ENCODE measurements at regions not wholly inside any gene's neighbourhood (a gene's known extent, or its start where the extent isn't known, plus 50 kb on each side); places are given as distances from the start of the nearest gene placed in this dataset.
A peak's percentile ranks its signal among the peaks of the same experiment; 100 is the strongest.
"Not testable (repeated sequence)": the region's sequence is repeated elsewhere in the genome, so short reads cannot be mapped to it uniquely, and the experiment has no call there.

DNA sequence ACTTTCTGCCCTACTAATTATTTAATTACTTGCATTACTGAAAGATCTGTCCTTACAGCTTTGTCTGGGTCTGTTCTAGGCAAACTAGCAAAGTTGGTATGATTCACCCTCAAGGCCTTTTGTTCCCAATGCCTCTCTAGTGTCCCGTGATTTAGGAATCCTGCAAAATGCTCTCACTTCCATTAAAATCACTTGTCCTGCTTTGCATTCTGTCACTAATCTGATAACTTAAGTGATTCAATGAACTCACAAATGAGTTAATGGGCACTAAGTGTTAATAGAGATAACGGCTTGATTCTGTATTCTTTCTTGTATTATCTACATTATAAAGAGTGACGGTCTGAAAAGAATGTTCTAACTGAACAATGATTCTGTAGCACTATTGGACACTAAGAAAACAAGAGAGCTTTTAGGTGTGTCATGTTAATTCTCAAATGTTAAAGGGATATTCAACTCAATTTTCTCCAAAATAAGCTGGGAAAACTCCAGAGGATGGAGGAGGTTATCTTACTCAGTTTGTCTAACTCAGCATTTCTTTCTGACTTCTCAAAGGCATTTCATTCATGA lies 697.3 kb downstream of the CETN3 start:
- DNase-seq: no peak

DNA sequence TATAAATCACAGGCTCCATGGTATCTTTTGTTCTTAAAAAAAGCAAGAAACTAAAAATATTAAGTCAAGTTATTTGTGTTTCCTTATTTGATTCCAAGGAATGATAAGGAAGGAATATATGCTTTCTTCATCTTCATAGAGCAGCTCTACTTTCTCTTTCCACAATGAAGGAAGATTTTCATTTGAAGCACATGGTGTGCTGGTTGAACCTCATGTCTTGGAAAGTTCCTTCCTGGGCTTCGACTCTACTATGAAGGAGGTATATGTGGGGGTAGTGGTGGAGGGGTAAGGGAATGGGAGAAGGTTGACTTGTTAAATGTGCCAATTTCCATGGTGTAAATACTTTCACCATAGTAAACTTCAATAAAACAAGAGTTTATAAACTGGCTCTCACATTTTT lies 698.0 kb downstream of the CETN3 start:
- DNase-seq: no peak

DNA sequence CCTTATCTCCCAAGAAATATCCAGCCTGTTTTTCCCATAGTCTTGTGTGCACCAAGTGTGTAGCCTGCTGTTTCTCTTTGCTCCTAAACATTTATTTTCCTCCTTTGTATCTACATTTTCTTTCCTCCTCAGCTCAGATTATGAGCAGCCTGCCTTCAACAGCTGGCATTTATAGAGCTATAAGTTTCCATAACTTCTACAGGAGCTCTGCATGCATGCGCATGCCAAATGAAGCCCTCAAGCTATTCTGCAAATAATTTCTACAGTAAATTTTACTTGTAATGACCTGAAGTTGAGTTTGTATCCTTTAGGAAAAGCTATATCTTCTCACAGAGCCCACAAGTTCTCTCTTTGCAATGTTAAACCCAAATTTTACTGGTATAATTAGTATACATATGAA lies 699.5 kb downstream of the CETN3 start:
- no peak for DNase-seq

DNA sequence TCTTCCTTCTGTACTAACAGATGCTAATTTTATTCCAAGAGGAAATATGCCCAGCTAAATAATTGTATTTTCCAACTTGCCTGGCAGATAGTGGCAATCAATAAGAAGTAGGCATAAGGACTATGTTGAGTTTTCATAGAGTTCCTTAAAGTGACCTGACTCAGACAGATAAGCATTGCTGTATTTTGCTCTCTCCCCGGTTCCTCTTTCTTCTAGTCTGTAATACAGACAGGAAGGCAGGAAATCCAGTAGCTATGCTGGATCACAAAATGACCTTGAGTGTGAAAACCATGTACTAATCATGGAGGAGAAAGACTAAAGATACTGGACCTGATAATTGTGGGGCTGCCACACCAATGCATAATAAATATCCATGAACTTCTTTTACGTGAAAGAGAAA lies 701.7 kb downstream of the CETN3 start:
- DNase-seq: peak; percentile 29 to 50 (median 33)

DNA sequence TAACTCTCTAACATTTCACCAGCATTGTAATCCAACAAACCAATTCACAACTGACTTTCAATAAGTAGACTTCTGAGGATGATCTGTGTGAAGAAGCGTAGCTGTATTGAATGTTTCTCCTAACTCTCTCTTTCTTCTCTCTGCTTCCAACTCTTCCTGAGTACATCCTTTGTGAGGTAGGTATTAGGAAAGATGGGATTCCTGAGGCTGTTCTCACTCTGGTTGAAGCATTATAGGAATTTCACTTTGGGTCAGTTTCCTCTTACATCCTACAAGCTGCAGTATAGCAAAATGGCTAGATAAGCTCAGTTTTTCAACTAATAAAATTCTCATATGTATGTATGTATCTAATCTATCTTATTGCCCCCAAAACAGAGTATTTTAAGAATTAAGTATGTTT lies 702.8 kb downstream of the CETN3 start:
- no peak for DNase-seq

DNA sequence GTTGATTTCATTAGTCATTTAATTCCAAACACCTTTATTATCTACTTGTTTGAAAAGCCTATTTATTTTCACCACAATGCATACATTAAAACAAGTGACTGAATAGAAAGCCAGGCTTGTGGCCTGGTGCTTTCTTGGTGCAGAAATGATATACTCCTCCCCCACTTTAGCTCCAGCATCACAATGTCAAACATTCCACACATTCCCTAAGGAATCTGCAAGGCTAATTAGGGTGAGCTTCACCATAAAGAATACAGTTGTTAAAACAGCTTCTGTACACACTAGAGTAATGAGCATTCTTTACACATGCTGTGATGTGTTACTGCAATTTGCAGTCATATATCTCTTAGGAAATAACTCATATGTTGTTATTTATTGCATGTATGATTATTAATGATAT lies 705.7 kb downstream of the CETN3 start:
- no peak for DNase-seq

DNA sequence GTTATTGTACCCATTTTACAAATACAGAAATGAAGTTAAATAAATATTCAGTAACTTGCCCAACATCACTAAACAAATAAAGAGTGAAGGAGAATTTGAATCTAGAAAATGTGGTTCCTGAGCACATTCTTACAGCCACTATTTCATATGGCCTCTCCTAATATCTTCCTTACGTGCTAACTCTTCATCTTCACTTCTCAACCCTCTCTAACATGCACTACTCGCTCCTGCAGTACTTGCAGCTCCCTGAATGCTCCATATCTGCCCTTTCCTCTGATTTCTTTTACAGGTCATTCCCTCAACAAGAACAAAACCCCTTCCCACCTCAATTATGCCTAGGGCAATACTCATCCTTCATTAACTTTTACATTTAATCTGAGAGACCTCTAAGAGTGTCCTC lies 711.5 kb downstream of the CETN3 start:
- DNase-seq: no peak

DNA sequence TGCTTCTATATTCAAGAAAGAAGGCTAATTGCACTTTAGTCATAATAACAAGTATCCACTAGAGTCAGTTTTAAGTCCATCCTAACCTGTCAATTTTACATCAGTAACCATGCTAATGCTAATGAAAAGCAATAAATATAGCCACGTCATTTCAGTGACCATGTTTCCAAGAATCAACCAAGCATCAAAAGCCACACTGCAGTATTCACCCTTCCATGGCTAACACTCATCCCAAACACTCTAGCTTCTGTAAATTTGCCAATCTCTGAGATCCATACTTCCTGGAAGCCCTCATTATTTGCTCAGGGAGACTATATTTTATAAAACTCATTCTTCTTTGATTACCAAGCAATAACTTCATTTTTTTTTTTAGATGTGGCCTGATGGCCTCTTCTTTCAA lies 712.0 kb downstream of the CETN3 start:
- no peak for DNase-seq

DNA sequence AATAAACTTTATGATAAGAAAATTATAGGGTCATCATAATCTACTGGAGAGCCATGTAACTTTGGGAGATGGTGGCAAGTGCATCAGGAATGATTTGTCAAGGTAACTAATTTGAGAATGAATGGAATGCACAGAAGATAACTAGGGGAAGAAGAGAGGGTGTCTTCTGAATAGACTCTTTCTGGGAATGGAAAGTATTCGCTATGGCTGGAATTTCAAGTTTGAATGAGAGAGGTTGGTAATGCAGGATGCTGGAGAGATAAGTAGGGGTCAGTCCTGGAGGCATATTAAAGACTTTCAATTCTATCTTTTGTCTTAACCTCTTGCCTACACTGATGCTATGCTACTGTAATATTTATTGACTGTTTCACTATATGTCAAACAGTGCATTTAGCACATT lies 714.2 kb downstream of the CETN3 start:
- DNase-seq: no peak

DNA sequence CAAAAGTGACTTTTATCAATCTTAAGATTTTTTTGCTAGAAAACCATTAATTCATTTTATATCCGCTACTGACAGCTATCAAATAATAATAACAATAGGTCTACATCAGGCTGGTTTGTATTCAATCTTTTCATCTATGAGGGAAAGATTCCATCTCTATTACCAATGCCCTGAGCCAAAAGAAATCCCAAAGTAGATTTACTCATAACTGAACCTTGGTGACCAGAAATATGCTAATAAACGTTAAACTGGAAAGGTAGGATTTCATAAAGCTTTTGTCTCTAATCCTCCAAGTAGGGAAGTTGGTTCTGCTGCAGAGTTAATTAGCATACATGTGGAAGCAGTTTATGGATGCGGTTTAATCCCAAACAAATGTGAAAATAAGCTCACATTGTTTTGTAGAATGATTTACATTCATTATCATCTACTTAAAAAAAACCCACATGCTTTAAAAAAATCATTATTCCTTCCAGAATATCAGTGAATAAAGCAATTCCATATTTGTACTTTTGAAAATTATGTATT lies 715.5 kb downstream of the CETN3 start:
- no peak for DNase-seq

DNA sequence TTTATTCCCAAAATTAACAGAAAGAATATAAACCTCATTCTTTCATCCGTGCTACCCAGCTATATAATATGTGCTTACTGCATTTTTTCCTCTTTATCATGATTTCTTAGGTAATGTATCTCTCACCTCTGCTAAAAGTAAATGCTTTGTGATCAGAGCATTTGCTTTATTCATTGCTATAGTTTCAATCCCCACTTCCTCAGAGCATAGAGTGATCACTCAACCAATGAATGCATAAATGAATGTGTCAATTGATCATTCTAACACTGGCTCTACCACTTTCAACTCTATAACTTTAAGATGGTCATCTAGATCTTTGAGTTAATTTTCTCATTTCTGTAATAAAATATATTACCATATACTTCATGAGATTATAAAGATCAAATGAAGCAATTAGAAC lies 719.2 kb downstream of the CETN3 start:
- no peak for DNase-seq

DNA sequence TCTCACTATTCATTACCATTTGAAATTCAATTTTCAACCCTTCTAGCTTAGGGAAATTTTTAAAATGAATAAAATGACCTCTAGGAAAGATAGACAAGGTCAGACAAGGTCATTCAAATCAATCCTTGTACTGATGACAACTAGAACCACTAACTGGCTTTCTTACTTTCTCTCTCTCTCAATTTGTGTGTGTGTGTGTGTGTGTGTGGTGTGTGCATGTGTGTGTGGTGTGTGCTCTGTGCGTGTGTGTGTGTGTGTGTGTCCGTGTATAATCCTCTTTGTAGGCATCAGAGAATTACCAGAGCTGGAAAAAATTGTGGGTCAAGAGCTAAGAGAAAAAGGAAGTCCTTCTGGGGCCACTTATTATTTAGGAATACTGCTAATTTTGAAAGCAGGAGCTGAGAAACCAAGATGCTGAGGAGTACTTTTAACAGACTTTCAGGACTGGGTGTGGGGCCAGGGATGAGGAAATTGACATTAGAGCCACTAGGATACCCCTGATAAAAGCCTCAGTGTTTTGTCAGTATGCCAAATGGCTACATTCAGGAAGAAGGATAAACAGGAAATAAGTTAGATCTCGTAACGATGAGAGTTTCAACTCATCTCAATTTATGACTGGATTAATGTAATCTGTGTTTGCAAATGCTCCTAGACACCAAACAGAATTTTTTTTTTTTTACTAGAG lies 723.3 kb downstream of the CETN3 start:
- DNase-seq: peak in 1 of 3 donors; percentile 4

DNA sequence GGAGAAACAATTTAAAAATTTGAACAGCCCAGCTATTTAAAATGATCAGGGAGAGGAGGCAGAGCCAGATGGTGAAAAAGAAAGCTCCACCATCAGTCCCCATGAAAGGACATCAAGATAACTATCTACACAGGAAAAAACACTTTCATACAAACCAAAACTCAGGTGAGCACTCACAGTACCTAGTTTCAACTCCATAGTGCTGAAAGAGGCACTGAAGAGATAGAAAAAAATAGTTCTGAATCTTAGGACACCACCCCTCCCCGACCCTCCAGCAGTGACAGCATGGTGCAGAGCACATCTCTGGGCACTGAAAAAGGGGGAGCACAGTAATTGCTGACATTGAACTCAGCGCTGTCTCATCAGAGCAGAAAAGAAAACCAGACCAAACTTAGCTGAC lies 732.9 kb downstream of the CETN3 start:
- no peak for DNase-seq

DNA sequence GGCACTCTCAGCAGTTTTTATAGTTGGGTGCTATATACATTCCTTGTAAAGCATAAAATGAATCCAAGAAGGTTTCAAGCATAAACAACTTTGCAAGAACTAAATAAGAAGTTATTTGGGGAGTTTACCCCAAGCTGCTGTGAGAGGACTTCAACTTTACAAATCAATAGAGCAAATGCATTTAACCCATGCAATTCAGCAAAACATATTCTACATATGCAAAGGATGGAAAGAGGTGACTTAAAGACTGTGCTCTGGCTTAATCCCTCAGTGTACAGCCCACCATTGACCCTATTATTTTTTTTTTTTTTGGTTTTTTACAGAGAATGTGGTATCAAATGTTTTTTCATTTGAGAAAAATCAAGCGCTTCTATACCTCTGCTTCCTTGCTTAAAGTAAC lies 736.5 kb downstream of the CETN3 start:
- DNase-seq: no peak

DNA sequence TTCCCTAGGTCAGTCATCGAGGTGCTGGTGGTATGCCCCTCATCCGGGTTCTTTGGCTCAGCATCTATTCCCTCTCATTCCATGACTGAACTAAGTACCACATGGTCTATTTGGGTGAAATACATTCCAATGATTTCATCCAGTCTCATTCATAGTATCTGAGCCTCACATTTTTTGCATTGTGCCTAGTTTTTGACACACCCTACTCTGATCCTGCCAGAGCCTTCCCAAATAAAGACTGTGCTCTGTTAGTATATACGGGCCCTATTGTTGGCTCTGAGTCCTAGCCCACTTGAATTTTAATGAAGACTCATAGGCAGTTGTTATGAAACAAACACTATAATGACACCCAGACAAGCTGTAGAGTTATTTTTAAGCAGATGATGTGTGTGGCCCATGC lies 740.7 kb downstream of the CETN3 start:
- no peak for DNase-seq

DNA sequence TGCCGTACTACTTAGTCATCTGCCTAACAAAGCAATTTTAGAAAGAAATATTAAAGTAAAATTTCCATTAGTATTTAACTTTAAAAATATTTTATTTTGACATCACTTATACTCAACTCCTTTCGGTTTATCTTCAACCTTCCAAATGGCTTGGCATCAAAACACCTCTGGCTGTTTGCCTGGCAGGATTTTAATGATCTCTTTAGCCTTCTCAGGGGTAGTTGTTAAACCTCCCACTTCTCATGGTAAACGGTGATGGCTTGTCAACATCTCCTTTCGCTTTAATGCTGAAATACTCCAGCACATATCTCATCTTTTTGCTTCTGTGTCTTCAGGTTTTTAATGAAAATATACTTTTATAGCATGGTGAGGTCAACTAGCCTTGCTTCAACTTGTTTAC lies 747.1 kb downstream of the CETN3 start:
- DNase-seq: no peak

DNA sequence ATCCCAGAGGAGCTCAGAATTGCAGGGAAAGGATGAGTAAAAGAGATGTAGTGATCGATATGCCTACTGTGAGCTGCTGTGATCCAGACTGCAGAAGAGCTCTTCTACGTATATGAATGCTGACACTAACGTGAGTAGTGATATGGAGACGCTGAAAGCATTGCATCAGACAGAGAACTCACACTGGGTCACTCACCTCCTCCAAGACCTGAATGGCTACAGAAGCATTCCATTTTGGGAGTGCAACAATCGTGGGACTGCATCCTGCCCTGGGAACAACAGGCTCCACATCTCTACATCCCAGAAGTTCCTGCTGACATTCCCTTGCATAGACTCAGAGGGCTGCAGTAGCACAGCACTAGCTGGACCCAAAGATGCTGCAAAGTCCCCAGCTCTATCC lies 755.9 kb upstream of the MEF2C start:
- no peak for DNase-seq

DNA sequence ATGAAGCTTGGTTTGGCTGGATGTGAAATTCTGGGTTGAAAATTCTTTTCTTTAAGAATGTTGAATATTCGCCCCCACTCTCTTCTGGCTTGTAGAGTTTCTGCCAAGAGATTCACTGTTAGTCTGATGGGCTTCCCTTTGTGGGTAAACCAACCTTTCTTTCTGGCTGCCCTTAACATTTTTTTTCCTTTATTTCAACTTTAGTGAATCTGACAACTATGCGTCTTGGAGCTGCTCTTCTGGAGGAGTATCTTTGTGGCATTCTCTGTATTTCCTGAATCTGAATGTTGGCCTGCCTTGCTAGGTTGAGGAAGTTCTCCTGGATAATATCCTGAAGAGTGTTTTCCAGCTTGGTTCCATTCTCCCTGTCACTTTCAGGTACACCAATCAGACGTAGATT lies 751.2 kb upstream of the MEF2C start:
- DNase-seq: not testable (repeated sequence)

DNA sequence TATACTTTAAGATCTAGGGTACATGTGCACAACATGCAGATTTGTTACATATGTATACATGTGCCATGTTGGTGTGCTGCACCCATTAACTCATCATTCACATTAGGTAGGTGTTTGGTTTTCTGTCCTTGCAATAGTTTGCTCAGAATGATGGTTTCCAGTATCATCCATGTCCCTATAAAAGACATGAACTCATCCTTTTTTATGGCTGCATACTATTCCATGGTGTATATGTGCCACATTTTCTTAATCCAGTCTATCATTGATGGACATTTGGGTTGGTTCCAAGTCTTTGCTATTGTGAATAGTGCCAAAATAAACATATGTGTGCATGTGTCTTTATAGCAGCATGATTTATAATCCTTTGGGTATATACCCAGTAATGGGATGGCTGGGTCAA lies 747.1 kb upstream of the MEF2C start:
- not testable (repeated sequence) for DNase-seq

DNA sequence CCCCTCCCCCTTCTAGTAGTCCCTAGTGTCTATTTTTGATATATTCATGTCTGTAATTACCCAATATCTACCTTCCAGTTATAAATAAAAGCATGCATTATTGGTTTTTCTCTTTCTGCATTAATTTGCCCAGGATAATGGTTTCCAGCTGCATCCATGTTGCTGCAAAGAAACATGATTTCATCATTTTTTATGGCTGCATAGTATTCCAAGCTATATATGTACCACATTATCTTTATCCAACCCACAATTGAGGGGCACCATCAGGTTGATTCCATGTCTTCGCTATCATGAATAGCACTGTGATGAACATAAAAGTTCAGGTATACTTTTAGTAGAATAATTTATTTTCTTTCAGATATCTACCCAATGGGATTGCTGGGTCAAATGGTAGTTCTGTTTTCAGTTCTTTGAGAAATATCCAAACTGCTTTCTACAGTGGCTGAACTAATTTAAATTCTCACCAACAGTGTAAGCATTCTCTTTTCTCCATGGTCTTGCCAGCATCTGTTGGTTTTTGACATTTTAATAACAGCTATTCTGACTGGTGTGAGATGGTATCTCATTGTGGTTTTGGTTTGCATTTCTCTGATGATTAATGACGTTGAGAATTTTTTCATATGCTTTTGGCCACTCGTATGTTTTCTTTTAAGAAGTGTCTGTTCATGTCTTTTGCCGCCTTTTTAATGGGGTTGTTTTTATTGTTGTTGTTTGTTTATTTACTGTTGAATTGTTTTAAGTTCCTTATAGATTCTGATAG lies 746.1 kb upstream of the MEF2C start:
- no peak for DNase-seq

DNA sequence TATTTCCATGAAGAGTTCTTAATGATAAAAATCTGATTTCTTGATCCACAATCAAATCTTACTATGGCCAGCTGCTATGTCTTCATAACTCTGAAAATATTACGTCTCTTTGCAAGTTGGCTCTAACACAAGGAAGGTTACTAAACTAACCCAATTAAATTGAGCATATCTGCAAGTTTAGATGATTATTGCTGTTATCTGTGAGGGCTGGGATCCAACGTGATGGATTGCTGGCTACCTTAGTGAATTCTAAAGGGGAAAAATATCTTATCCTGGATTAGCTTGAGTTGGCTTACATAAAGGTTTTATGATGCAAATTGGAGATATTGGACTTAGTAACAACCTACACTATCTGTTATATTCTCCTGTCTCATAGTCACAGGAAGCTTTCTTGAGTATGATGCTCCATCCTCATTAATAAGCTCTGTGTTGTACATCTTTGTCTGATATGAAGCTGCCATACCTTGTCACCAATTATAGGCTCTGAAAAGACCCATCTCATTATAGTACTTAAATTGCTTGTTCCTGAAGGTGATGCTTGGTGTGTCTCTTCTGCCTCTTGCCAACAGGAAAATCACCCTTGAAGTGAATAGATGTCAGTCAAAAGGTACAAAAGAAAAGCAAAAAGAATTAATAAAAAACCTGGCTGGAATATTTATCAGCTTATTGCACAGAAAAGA lies 733.0 kb upstream of the MEF2C start:
- no peak for DNase-seq

DNA sequence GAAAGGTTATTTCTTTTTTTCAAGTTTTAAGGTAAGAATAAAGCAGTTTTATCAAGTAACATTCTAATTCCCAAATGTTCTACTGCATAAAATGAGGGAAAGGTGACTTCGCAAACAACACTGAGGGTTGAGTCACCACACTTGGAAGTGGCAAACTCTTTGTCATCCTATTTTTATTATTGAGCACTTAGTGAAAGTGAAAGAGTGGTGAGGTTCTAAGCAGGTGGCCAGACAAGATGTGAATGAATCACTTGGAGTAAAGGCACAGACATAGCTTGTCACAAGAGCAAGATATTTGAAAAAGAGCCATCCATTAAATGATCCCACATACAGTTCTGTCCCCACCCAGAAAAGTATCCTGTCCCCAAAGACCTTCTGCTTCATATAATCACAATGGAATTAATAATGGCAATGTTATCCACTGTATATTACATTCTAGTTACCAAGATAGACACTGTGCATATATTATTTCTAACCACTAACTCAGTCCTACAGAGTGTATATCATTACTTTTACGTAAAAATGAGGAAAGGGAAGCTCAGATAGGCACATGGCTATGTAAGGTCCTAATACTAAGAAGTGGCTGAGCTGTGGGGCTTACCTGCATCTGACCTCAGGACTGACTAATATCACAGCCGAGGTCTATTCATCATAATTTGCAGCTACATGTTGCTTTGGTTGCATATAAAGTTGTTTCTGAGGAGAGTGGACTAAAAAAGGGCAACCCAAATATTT lies 730.4 kb upstream of the MEF2C start:
- peak in 2 of 3 donors; percentile 8 to 25 for DNase-seq
